Prostate gland (tissue), 2 donors: ENCODE measurements at regions not wholly inside any gene's neighbourhood (a gene's known extent, or its start where the extent isn't known, plus 50 kb on each side); places are given as distances from the start of the nearest gene placed in this dataset.

Experiments used
- DNase-seq: peaks from one replicate; pipeline ENCODE4 v3.0.0-alpha.2; 2019; ENCODE audit warnings: low spot score
- H3K27ac ChIP-seq, 2 donors: fragments of 200-600 bp; sonication (generic); 2 replicates each; pipeline ENCODE4 v1.5.1; 2017 to 2019
- H3K27me3 ChIP-seq: fragments of 200-600 bp; sonication (generic); replicated peaks from 2 replicates; pipeline ENCODE4 v1.5.1; 2019; ENCODE audit not compliant: insufficient read depth
- H3K36me3 ChIP-seq, 2 donors: fragments of 200-600 bp; sonication (generic); 1 replicate in 1 of 2; 2 replicates in 1 of 2; pipeline versions ENCODE4 v1.5.1 to v1.8.1; 2017 to 2019
- H3K4me1 ChIP-seq: fragments of 200-600 bp; sonication (generic); replicated peaks from 2 replicates; pipeline ENCODE4 v1.5.1; 2019
- H3K4me3 ChIP-seq, 2 donors: fragments of 200-600 bp; sonication (generic); 2 replicates each; pipeline ENCODE4 v1.5.1; 2017 to 2019
- H3K9me3 ChIP-seq: fragments of 200-600 bp; sonication (generic); 2 replicates; pipeline ENCODE4 v1.5.1; 2017
- POLR2A ChIP-seq: fragments of 450-650 bp; IDR thresholded peaks from one replicate; pipeline ENCODE4 v1.6.1; 2016; ENCODE audit warnings: antibody characterized with exemption, mild to moderate bottlenecking
- POLR2AphosphoS5 ChIP-seq: sonication (generic); formaldehyde crosslinking; IDR thresholded peaks from one replicate; pipeline ENCODE4 v1.6.1; 2017; ENCODE audit warnings: antibody characterized with exemption
- WGBS: methylation state at CpG from one replicate; pipeline ENCODE4 v1.1.5; 2018; 5-methylcytosine and 5-hydroxymethylcytosine counted together
- intact Hi-C: fragments of 100-400 bp; cut with DNase I; formaldehyde crosslinking; loops from one replicate; pipeline ENCODE4 v1.14.2; 2022
- TF ChIP-seq, protein P1 (sequence below), 4 experiments: fragments of 200-600 bp in 2 of 4; fragments of 450-650 bp in 2 of 4; sonication (generic) in 2 of 4; IDR thresholded peaks; 1 replicate in 3 of 4; 2 replicates in 1 of 4; pipeline ENCODE4 v1.5.1; 2016 to 2019; ENCODE audit warnings: antibody characterized with exemption in 4 of 4, mild to moderate bottlenecking in 2 of 4, moderate library complexity in 2 of 4

GRCh38 chr9:6098431-6098830, 83.0 kb upstream of the RANBP6 start:
- intact Hi-C loops = no loop called here
- H3K4me3 ChIP-seq = no peak overlapping the region
- H3K36me3 ChIP-seq = no peaks in the 10 kb centered on the region
- DNase-seq = no peak
- H3K4me1 ChIP-seq = no peaks in the 10 kb centered on the region
- H3K27me3 ChIP-seq = no peaks in the 10 kb centered on the region
- 83% methylated on average over 1 of the region's 1 CpG for WGBS
- no peak overlapping the region for H3K27ac ChIP-seq
- no peaks in the 10 kb centered on the region for H3K9me3 ChIP-seq
- TF ChIP-seq POLR2A = no peak
- no peak for TF ChIP-seq POLR2AphosphoS5
- TF ChIP-seq, protein P1, sequence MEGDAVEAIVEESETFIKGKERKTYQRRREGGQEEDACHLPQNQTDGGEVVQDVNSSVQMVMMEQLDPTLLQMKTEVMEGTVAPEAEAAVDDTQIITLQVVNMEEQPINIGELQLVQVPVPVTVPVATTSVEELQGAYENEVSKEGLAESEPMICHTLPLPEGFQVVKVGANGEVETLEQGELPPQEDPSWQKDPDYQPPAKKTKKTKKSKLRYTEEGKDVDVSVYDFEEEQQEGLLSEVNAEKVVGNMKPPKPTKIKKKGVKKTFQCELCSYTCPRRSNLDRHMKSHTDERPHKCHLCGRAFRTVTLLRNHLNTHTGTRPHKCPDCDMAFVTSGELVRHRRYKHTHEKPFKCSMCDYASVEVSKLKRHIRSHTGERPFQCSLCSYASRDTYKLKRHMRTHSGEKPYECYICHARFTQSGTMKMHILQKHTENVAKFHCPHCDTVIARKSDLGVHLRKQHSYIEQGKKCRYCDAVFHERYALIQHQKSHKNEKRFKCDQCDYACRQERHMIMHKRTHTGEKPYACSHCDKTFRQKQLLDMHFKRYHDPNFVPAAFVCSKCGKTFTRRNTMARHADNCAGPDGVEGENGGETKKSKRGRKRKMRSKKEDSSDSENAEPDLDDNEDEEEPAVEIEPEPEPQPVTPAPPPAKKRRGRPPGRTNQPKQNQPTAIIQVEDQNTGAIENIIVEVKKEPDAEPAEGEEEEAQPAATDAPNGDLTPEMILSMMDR (IDR thresholded peaks at IDR 0.05) = no peak

DNA sequence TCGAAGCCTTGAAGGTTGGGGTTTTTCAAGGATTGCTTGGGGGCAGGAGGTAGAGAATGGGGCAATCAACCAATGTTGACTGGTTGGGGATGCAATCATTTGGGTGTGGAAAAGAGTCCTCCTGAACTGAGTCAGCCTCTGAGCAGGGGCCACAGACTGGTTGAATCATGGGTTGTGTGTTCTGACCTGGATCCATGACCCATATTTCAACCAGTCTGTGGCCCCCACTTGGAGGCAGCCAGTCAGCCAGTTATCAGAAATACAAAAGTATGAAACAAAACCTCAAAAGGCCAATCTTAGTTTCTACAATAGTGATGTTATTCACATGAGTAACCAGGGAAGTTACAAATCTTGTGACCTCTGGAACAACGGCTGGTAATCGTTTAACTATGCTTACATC, 81.4 kb upstream of the RANBP6 start:
- Histone ChIP-seq H3K4me3 (no peak overlapping the region), H3K4me1 (no peaks in the 10 kb centered on the region), H3K36me3 (no peaks in the 10 kb centered on the region), H3K27me3 (no peaks in the 10 kb centered on the region), H3K27ac (no peak overlapping the region), H3K9me3 (no peaks in the 10 kb centered on the region)
- WGBS = 83% methylated on average over 3 of the region's 3 CpGs
- intact Hi-C loops = no loop called here
- no peak for DNase-seq
- TF ChIP-seq POLR2AphosphoS5 (no peak), POLR2A (no peak)
- TF ChIP-seq, protein P1 (IDR thresholded peaks at IDR 0.05) = no peak

- intact Hi-C loops = no loop called here
- Histone ChIP-seq H3K27me3 (no peaks in the 10 kb centered on the region), H3K4me1 (no peaks in the 10 kb centered on the region), H3K4me3 (no peak overlapping the region), H3K36me3 (no peaks in the 10 kb centered on the region), H3K9me3 (no peaks in the 10 kb centered on the region), H3K27ac (no peak overlapping the region)
- TF ChIP-seq POLR2A = no peak
- TF ChIP-seq POLR2AphosphoS5 = no peak
- TF ChIP-seq, protein P1 (IDR thresholded peaks at IDR 0.05) = no peak
- no peak for DNase-seq
- 74% methylated on average over 1 of the region's 1 CpG for WGBS
Measured at GRCh38 chr9:6090277-6091210, 75.1 kb upstream of the RANBP6 start.

GRCh38 chr9:6089300-6089699, 73.9 kb upstream of the RANBP6 start:
- TF ChIP-seq, protein P1 (IDR thresholded peaks at IDR 0.05) = no peak
- TF ChIP-seq POLR2A = no peak
- no peak for TF ChIP-seq POLR2AphosphoS5
- Histone ChIP-seq H3K4me1 (no peaks in the 10 kb centered on the region), H3K4me3 (no peak overlapping the region), H3K9me3 (no peaks in the 10 kb centered on the region), H3K36me3 (no peaks in the 10 kb centered on the region), H3K27me3 (no peaks in the 10 kb centered on the region), H3K27ac (no peak overlapping the region)
- intact Hi-C loops = no loop called here
- 76% methylated on average over 1 of the region's 1 CpG for WGBS
- no peak for DNase-seq
